OCI-M1 (cell line): ENCODE measurements at regions not wholly inside any gene's neighbourhood (a gene's known extent, or its start where the extent isn't known, plus 50 kb on each side); places are given as distances from the start of the nearest gene placed in this dataset.
"Not testable (repeated sequence)": the region's sequence is repeated elsewhere in the genome, so short reads cannot be mapped to it uniquely, and the experiment has no call there.

Experiments
- DNase-seq: peaks from one replicate; lab custom pipeline; 2025; lab: John Stamatoyannopoulos, UW

GRCh38 chrX:737021-737420, 106.4 kb downstream of the SHOX start:
- DNase-seq: not testable (repeated sequence)

GRCh38 chrX:734362-734761, 103.8 kb downstream of the SHOX start:
- DNase-seq: no peak

GRCh38 chrX:733961-734360, 103.4 kb downstream of the SHOX start:
- DNase-seq: no peak

- no peak for DNase-seq
These were observed 99.2 kb downstream of the SHOX start for GRCh38 chrX:729583-730409.

- not testable (repeated sequence) for DNase-seq
These were observed 98.5 kb downstream of the SHOX start for GRCh38 chrX:729101-729500.

- DNase-seq: not testable (repeated sequence)
These were observed 98.0 kb downstream of the SHOX start for GRCh38 chrX:728639-729038.

GRCh38 chrX:727738-728621, 97.4 kb downstream of the SHOX start:
- no peak for DNase-seq

- DNase-seq: no peak
These were observed 95.4 kb downstream of the SHOX start for GRCh38 chrX:725971-726370.

- no peak for DNase-seq
These were observed 93.7 kb downstream of the SHOX start for GRCh38 chrX:724256-724655.

GRCh38 chrX:723781-724180, 93.2 kb downstream of the SHOX start:
- DNase-seq: no peak

- no peak for DNase-seq
These were observed 90.8 kb downstream of the SHOX start for GRCh38 chrX:721354-721753.

- no peak for DNase-seq
These were observed 90.2 kb downstream of the SHOX start for GRCh38 chrX:720825-721224.

- DNase-seq: no peak
These were observed 89.7 kb downstream of the SHOX start for GRCh38 chrX:720250-720649.

GRCh38 chrX:716136-716535, 85.5 kb downstream of the SHOX start:
- DNase-seq: no peak

GRCh38 chrX:714131-714530, 83.5 kb downstream of the SHOX start:
- no peak for DNase-seq
